Spinal cord (tissue), 9 donors: ENCODE measurements at regions not wholly inside any gene's neighbourhood (a gene's known extent, or its start where the extent isn't known, plus 50 kb on each side); places are given as distances from the start of the nearest gene placed in this dataset.

Source experiments
- DNase-seq, 6 donors: peaks; one replicate each; pipeline versions ENCODE4 v3.0.0 to v3.0.0-alpha.2; 2013 to 2015; ENCODE audit warnings: low spot score in 6 of 6, low read depth in 4 of 6
- H3K27ac ChIP-seq: one replicate; pipeline ENCODE4 v1.5.1; 2013; ENCODE audit warnings: low read depth, low read length, control low read depth
- H3K27me3 ChIP-seq: one replicate; pipeline ENCODE4 v1.6.1; 2013; ENCODE audit warnings: low read length; ENCODE audit not compliant: control insufficient read depth, insufficient read depth
- H3K36me3 ChIP-seq: one replicate; pipeline ENCODE4 v1.6.1; 2013; ENCODE audit warnings: low read length; ENCODE audit not compliant: control insufficient read depth, insufficient read depth
- H3K4me1 ChIP-seq: one replicate; pipeline ENCODE4 v1.6.1; 2013; ENCODE audit warnings: low read length; ENCODE audit not compliant: control insufficient read depth, insufficient read depth
- H3K4me3 ChIP-seq: one replicate; pipeline ENCODE4 v1.5.1; 2013; ENCODE audit warnings: low read depth, low read length, control low read depth
- H3K9me3 ChIP-seq: one replicate; pipeline ENCODE4 v1.6.1; 2013; ENCODE audit warnings: low read length; ENCODE audit not compliant: control insufficient read depth, insufficient read depth
- WGBS: methylation state at CpG from one replicate; pipeline ENCODE4 v1.1.5; 2013; ENCODE audit warnings: missing lambda C conversion rate; ENCODE audit not compliant: insufficient coverage; 5-methylcytosine and 5-hydroxymethylcytosine counted together
- donor health status: healthy.

DNA sequence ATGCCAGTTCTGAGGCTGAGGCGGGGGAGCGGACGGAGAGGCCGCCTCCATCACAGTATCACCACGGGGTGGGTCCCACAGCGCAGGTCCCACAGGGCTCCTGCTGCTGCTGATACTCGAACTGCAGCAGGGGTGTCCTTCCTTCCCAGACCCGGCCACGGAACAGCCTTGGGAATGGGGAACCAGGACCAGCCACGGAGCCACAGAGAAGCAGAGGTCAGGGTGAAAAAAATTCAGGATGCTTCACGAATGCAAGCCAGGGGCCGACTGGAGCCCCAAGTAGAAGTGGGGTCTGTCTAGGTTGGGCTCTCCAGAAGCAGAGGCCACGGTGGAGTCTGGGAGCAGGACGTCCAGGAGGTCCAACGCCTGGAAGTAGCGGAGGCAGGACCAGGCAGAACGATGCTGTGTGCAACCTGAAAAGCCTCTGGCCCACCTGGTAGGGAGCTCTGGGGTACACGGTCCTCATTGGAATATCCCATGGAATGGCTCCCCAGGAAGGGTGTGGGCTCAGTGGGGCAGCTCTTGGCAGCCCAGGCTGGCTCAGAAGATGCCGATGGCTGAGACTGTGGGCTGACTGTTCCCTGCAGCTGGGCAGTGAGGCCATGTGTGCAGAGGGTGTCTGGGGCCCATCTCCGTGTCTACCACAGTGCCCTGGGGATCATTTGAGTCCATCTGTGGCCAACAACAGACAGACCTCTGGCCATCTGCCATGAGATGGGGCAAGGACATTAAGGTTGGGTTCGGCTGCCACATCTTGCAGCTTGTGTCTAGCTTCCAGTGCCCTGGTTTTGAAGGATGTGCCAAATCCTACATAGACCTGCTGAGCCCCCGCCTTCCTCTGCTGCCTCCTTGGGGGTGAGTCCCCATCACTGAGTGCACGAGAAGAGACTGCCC, 66.9 kb upstream of the FCN1 start:
- no peaks in the 10 kb centered on the region for H3K27me3 ChIP-seq
- no peak overlapping the region for H3K4me3 ChIP-seq
- peaks cover 2% of the 10 kb centered on the region for H3K4me1 ChIP-seq
- H3K9me3 ChIP-seq = no peaks in the 10 kb centered on the region
- no peaks in the 10 kb centered on the region for H3K36me3 ChIP-seq
- DNase-seq = no peak
- H3K27ac ChIP-seq = no peak overlapping the region
- 88% methylated on average over 23 of the region's 23 CpGs for WGBS

DNA sequence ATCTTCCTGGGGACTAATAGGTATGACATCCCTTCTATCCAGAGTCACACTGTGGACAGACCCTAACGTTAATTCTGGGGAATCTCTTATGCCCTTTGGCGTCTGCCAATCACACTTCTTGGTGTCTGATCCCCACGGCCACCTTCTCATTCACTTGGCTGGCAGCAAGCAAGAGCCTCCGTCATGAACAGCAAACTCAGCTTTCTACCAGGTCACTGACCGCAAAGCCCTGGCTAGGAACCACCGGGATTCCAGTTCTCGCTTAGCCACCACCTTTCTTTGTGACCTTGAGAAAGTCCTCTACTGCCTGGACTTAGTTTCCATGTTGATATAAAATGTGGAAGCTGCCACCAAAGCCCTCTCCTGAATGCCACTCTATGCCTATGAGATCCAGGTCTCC, 67.7 kb upstream of the FCN1 start:
- H3K36me3 ChIP-seq = no peaks in the 10 kb centered on the region
- H3K27me3 ChIP-seq = no peaks in the 10 kb centered on the region
- no peaks in the 10 kb centered on the region for H3K9me3 ChIP-seq
- no peak overlapping the region for H3K27ac ChIP-seq
- DNase-seq = no peak
- H3K4me3 ChIP-seq = no peak overlapping the region
- H3K4me1 ChIP-seq = peaks cover under 1% of the 10 kb centered on the region
- WGBS = 94% methylated on average over 7 of the region's 7 CpGs

DNA sequence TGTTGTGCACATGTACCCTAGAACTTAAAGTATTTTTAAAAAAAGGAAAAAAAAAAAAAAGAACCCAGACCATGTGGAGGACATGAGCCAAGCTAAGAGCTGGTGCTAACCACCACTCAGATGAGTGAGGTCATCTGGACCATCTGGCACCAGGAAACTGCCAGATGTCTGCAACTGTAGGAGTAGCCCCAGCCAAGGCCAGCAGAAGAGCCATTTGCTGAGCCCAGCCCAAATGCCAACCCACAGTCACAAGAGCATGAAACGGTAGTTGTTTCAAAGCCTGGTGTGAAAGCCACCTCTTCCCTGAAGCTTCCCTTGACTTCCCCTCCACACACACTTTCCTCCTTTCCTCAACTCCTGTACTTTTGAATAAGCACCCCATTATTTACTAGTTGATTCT, 69.2 kb upstream of the FCN1 start:
- Histone ChIP-seq H3K4me3 (no peak overlapping the region), H3K9me3 (no peaks in the 10 kb centered on the region), H3K36me3 (no peaks in the 10 kb centered on the region), H3K27ac (no peak overlapping the region), H3K4me1 (no peaks in the 10 kb centered on the region), H3K27me3 (no peaks in the 10 kb centered on the region)
- DNase-seq = no peak
- WGBS = 100% methylated on average over 1 of the region's 1 CpG

DNA sequence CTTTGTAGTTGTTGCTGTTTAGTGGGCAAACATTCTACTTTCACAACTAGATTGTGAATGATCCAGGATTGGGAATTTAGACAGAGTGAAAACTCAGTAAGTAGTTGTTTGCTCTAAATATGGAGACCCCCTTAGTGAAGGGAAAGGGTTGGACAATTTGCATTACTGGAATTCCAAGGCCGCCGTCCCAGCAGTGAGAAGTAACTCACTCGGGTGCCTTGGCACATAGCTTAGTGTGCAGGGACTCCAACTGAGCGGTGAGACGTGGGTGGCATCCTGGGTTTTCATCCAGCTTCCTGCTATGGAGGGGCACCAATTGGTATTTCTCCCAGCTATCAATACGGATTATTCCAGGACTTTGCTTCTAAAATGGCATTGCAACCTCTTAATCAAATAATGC, 69.7 kb upstream of the FCN1 start:
- no peak for DNase-seq

DNA sequence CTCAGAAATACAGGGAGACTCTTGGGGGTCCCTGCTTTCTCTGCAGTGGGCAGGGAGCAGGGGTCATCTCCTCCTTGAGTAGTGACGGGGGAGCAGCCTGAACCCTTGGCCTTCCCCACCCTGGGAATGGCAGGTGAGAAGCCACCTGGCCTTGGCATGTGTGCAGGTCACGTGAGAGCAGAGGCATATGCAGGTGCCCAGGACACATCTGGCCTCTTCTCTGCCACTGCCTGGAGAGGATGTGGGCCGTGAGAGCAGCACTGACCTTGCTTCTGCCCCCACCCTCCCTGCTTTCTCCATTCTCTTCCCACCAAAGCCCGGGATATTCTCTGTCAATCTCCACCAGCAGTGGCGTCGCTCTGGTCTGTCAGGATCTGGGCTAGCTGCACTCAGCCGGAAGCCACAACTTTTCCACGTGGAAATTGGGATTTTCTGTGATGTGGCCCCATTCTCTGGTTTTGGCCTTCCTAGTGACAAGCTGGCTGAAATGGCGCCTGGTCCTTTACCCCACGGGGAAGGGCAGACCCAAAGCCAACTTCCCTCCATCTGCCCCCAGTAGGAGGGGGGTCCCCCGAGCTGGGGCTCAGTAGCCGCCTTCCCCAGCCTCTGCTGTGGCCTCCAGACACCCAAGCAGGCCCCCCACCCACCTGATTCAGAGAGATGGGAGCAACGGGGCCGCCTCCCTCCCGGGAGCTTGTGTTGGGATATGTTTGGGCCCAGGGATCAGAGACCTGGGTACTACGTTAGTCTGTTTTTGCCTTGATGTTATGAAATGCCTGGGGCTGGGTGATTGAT, 70.4 kb upstream of the FCN1 start:
- no peak for DNase-seq
- Histone ChIP-seq H3K27me3 (no peaks in the 10 kb centered on the region), H3K27ac (no peak overlapping the region), H3K4me3 (no peak overlapping the region), H3K9me3 (no peaks in the 10 kb centered on the region), H3K4me1 (peaks cover 4% of the 10 kb centered on the region), H3K36me3 (no peaks in the 10 kb centered on the region)
- 92% methylated on average over 11 of the region's 16 CpGs for WGBS

More for the DNA sequence above, 69.7 kb upstream of the FCN1 start:
- Histone ChIP-seq H3K36me3 (no peaks in the 10 kb centered on the region), H3K9me3 (no peaks in the 10 kb centered on the region), H3K4me1 (no peaks in the 10 kb centered on the region), H3K27me3 (no peaks in the 10 kb centered on the region), H3K4me3 (no peak overlapping the region), H3K27ac (no peak overlapping the region)
- WGBS = 86% methylated on average over 6 of the region's 6 CpGs

DNA sequence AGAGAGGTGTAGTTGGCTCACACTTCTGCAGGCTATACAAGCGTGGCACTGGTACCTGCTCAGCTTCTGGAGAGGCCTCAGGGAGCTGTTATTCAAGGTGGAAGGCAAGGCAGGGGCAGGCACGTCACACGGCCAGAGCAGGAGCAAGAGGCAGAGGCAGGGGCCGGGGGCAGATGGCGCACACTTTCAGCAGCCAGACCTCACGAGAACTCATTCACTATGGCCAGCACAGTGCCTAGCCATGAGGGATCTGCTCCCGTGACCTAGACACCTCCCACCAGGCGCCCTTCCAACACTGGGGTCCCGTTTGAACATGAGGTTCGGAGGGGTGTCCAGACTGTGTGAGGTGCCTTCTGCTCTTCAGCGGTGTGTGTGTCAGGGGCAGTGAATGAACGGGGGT, 71.0 kb upstream of the FCN1 start:
- DNase-seq = no peak
- H3K36me3 ChIP-seq = no peaks in the 10 kb centered on the region
- no peak overlapping the region for H3K4me3 ChIP-seq
- WGBS = 86% methylated on average over 10 of the region's 12 CpGs
- H3K27ac ChIP-seq = no peak overlapping the region
- H3K4me1 ChIP-seq = peaks cover 9% of the 10 kb centered on the region
- H3K27me3 ChIP-seq = no peaks in the 10 kb centered on the region
- H3K9me3 ChIP-seq = no peaks in the 10 kb centered on the region

DNA sequence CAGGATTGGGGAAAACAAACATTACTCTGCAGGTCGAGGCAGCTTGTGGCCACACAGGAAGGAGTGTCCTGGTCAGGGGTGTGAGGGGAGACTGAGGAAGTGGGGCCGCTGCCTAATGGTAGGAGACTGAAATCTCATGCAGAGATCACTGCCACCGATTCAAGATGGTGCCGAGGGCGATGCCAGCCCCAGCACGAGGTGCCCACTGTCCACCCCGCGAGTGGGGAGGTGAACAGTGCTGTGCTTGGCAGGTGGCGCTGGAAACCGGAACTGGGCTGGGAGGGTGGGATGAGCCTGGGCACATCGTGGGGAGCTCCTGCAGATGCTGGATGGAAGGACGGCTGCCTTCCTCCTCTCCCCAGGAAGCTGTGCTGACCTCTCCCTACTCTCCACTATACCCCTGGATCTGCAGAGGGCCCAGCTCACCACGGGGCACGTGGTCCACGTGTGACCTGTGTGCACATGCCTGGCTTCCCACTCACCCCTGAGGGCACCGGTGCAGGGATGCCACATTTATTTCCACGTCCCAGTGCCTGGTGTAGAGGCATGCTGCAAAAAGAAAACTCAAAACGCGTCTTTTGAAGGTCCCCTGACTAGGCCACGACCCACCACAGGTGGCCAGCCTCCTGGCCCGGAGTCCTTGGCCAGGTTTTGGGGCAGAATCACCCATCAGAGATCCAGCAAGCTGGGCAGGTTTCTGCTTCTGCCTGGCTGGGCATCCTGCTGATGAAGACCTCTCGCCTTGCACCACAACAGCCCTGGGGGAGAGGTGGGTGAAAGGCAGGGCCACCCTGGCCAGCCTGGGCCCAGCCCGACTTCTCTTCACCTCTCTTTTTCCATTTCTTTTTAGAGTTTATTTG, 71.7 kb upstream of the FCN1 start:
- H3K9me3 ChIP-seq = no peaks in the 10 kb centered on the region
- H3K27ac ChIP-seq = no peak overlapping the region
- peaks cover 13% of the 10 kb centered on the region for H3K4me1 ChIP-seq
- H3K4me3 ChIP-seq = no peak overlapping the region
- H3K27me3 ChIP-seq = no peaks in the 10 kb centered on the region
- no peaks in the 10 kb centered on the region for H3K36me3 ChIP-seq
- 93% methylated on average over 20 of the region's 23 CpGs for WGBS
- no peak for DNase-seq

DNA sequence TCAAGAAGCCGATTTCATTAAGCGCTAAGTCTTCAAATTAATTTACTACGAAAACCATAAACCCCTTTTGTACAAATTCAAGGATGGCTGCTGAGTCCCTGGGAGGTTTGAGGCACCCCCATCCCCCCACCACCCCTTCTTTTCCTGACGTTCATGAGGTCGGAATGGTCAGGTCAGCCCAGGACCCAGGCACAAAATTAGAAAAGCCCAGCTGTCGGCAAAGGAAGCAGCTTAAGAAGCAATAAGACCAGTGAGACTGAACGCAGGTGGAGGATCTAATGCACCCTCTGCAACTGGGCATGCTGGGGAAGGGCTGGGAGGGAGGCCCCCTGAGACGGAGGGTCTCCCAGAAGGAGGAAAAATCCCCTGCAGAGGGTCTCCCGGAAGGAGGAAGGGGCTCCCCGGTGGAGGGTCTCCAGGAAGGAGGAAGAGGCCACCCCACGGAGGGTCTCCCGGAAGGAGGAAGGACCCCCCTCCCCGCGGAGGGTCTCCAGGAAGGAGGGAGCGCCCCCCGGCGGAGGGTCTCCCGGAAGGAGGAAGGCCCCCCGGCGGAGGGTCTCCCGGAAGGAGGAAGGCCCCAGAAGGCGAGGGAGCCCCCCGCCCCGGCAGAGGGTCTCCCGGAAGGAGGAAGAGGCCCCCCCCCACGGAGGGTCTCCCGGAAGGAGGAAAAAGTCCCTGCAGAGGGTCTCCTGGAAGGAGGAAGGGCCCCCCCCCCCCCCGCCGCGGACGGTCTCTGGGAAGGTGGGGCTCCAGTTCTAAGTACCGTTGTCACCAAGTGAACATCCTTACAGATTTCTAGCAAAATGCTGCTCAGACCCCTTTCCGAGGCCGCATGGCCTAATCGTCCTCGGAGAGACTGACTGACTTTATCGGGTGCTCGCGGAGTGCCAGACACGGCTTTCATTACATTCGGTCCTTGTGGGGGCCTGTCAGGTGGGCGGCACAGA, 74.4 kb upstream of the FCN1 start:
- WGBS = 89% methylated on average over 29 of the region's 42 CpGs

More for the DNA sequence above, 74.4 kb upstream of the FCN1 start:
- H3K4me1 ChIP-seq = peaks cover 13% of the 10 kb centered on the region
- no peaks in the 10 kb centered on the region for H3K36me3 ChIP-seq
- DNase-seq = no peak
- no peak overlapping the region for H3K4me3 ChIP-seq
- H3K27ac ChIP-seq = no peak overlapping the region
- H3K9me3 ChIP-seq = no peaks in the 10 kb centered on the region
- no peaks in the 10 kb centered on the region for H3K27me3 ChIP-seq
